ENCODE measurements at regions not wholly inside any gene's neighbourhood (a gene's known extent, or its start where the extent isn't known, plus 50 kb on each side); places are given as distances from the start of the nearest gene placed in this dataset.

DNA sequence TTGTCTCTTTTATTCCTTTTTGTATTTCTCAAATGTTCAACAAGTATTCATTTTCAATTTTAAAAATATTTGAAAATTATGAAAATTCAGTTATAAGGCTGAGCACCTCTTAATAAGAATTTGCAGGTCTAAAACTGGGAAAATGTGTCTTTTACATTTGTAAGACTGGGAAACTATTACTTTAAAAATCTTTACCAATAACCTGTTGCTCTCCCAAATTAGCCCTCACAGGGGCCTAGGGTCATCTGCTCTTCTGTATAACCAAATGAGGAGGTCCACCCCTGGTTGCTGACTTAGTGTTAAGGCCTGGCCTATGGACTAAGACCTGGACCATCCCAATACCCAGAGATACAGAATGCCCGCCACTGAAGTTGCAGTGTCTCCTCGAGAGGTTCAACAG is 280.5 kb downstream of the PLPP3 start:
- peaks cover 0 to 4% (median 0%) of the 10 kb centered on the region in 4 donors for H3K4me1 ChIP-seq
- no peak for ATAC-seq
- no peaks in the 10 kb centered on the region for H3K27me3 ChIP-seq
- intact Hi-C loops (cut with DNase I) = no loop called here
- H3K4me3 ChIP-seq = no peak overlapping the region
- H3K27ac ChIP-seq = no peak overlapping the region
- no peaks in the 10 kb centered on the region for H3K36me3 ChIP-seq
- no peak for TF ChIP-seq POLR2A (IDR thresholded peaks at IDR 0.05)
- TF ChIP-seq, protein P1, sequence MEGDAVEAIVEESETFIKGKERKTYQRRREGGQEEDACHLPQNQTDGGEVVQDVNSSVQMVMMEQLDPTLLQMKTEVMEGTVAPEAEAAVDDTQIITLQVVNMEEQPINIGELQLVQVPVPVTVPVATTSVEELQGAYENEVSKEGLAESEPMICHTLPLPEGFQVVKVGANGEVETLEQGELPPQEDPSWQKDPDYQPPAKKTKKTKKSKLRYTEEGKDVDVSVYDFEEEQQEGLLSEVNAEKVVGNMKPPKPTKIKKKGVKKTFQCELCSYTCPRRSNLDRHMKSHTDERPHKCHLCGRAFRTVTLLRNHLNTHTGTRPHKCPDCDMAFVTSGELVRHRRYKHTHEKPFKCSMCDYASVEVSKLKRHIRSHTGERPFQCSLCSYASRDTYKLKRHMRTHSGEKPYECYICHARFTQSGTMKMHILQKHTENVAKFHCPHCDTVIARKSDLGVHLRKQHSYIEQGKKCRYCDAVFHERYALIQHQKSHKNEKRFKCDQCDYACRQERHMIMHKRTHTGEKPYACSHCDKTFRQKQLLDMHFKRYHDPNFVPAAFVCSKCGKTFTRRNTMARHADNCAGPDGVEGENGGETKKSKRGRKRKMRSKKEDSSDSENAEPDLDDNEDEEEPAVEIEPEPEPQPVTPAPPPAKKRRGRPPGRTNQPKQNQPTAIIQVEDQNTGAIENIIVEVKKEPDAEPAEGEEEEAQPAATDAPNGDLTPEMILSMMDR (IDR thresholded peaks at IDR 0.05) = no peak
- WGBS (ENCODE audit: insufficient coverage, low coverage, low lambda C conversion rate, missing lambda C conversion rate) = no CpG with 5 or more reads among the region's 2 CpGs
- no peak for DNase-seq
- H3K9me3 ChIP-seq = no peaks in the 10 kb centered on the region

DNA sequence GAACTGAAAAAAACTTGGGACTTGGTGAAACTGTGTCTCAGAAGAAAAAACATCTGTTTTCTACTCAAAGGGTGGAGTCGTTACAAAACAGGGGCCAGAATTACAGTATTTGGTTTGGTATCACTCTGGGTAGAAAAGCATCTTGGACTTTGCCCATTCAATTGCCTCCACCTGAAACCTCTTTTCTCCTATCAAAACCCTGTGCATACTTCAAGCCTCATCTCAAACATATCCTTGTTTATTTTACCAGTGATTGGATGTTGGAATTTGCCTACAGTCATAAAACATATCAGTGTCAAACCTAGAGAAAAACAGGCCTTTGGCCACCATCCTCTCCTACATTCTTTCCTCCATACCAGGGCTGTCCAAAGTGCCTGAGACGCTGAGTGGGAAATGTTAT is 281.5 kb downstream of the PLPP3 start:
- 74% methylated on average over 2 of the region's 2 CpGs for WGBS (ENCODE audit: insufficient coverage, low coverage, low lambda C conversion rate, missing lambda C conversion rate)
- TF ChIP-seq, protein P1 (IDR thresholded peaks at IDR 0.05) = no peak
- Histone ChIP-seq H3K4me3 (no peak overlapping the region), H3K36me3 (no peaks in the 10 kb centered on the region), H3K27ac (no peak overlapping the region), H3K4me1 (peaks cover 0 to 4% (median 0%) of the 10 kb centered on the region in 4 donors), H3K9me3 (no peaks in the 10 kb centered on the region), H3K27me3 (no peaks in the 10 kb centered on the region)
- ATAC-seq (peak in 1 of 4 donors; percentile 65), DNase-seq (no peak)
- intact Hi-C loops (cut with DNase I) = no loop called here

DNA sequence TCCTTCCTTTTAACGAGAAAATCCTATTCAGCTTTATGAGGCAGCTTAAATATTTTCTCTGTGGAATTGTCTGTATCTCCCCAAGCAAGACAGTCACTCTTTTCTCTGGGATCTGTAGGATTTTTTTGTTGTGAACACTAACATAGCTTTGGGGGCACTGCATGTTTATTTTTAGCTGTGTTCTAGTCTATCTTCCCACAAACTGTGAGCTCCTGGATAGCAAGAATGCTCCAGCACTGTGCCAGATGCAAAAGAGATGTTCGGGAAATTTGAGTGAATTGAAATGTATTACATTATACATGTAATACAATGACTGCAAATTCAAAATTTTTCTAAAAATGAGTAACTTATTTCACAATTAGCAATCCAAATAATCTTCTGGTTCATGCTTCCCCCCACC is 282.2 kb downstream of the PLPP3 start:
- Histone ChIP-seq H3K27ac (no peak overlapping the region), H3K4me3 (no peak overlapping the region), H3K4me1 (peaks cover 0 to 4% (median 0%) of the 10 kb centered on the region in 4 donors), H3K36me3 (no peaks in the 10 kb centered on the region), H3K9me3 (no peaks in the 10 kb centered on the region), H3K27me3 (no peaks in the 10 kb centered on the region)
- WGBS (ENCODE audit: insufficient coverage, low coverage, low lambda C conversion rate, missing lambda C conversion rate) = 94% methylated on average over 2 of the region's 2 CpGs
- DNase-seq = no peak
- TF ChIP-seq, protein P1 (IDR thresholded peaks at IDR 0.05) = no peak
- TF ChIP-seq POLR2A (IDR thresholded peaks at IDR 0.05) = no peak
- no peak for ATAC-seq
- intact Hi-C loops (cut with DNase I) = no loop called here

DNA sequence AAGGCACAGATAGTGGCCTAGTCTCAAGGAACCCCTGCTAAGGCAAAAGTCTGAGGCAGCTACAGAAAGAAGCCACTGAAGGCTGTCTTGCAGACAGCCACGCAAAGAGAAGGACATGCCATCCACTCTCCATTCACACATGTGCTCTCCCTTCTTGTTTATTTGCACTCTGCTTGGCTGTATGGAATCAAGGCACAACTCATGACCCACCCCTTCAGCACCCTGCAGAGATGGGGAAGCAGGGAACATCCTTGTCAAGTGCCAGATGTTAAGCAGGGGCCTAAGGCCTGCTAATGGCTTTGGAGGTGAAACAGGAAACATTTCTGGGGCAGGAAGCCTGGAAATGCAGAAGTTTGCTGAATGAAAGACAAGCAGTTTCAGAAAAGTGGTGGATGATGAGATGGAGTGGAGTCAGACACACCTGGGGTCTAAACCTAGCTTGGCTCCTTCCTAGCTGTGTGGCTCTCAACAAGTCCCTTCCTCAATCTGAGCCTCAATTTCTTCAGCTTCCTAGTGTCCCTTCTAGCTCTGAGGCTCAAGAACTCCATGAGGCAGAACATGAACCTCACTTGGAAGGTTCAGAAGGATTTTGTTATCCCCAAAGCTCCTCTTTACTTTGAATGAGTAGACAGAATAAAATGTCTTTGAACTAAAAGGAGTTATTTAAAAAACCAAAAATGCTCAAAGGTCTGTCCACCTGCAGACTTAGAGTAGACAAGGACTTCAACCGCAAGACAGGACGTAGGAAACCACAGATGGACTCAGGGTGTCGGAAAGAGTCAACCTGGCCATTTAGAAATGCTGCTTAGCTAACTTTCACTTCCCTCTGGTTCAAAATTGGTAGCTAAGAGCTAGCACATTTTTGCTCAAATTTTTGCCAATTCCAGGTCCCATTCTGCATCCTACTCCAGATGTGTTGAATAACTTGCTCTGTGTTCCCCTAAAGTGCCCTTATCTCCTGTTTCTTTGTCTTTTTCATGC is 283.1 kb downstream of the PLPP3 start:
- Histone ChIP-seq H3K27ac (no peak overlapping the region), H3K9me3 (no peaks in the 10 kb centered on the region), H3K36me3 (no peaks in the 10 kb centered on the region), H3K27me3 (no peaks in the 10 kb centered on the region), H3K4me3 (no peak overlapping the region), H3K4me1 (peaks cover 0 to 4% (median 0%) of the 10 kb centered on the region in 4 donors)
- ATAC-seq = no peak
- 58% methylated on average over 4 of the region's 4 CpGs for WGBS (ENCODE audit: insufficient coverage, low coverage, low lambda C conversion rate, missing lambda C conversion rate)
- TF ChIP-seq, protein P1 (IDR thresholded peaks at IDR 0.05) = no peak
- TF ChIP-seq POLR2A (IDR thresholded peaks at IDR 0.05) = no peak
- intact Hi-C loops (cut with DNase I) = no loop called here
- no peak for DNase-seq
